Heart right ventricle (tissue), 16 donors: ENCODE measurements at regions not wholly inside any gene's neighbourhood (a gene's known extent, or its start where the extent isn't known, plus 50 kb on each side); places are given as distances from the start of the nearest gene placed in this dataset.

Experiments used
- ATAC-seq, 8 donors: fragments of 200-7000 bp; cut with Tn5 transposase; one replicate each; pipeline ENCODE4 v1.9.1; 2020; ENCODE audit warnings: mild to moderate bottlenecking in 8 of 8, moderate library complexity in 8 of 8, moderate number of reproducible peaks in 1 of 8
- DNase-seq, 2 donors: peaks; one replicate each; pipeline ENCODE4 v3.0.0-alpha.2; 2020
- H3K27ac ChIP-seq, 10 donors: fragments of 200-600 bp; sonication (generic) in 2 of 10; one replicate each; pipeline versions ENCODE4 v1.5.0 to v1.8.0; 2020 to 2022; ENCODE audit warnings: mild to moderate bottlenecking in 3 of 10
- H3K27me3 ChIP-seq, 7 donors: fragments of 200-600 bp; one replicate each; pipeline ENCODE4 v1.8.0; 2021 to 2022; ENCODE audit warnings: mild to moderate bottlenecking in 2 of 7
- H3K36me3 ChIP-seq, 9 donors: fragments of 200-600 bp; sonication (generic) in 1 of 9; one replicate each; pipeline versions ENCODE4 v1.5.0 to v1.8.0; 2020 to 2022; ENCODE audit warnings: mild to moderate bottlenecking in 2 of 9
- H3K4me1 ChIP-seq, 9 donors: fragments of 200-600 bp; sonication (generic) in 1 of 9; one replicate each; pipeline versions ENCODE4 v1.5.0 to v1.8.0; 2020 to 2022; ENCODE audit warnings: mild to moderate bottlenecking in 4 of 9
- H3K4me3 ChIP-seq, 10 donors: fragments of 200-600 bp; sonication (generic) in 2 of 10; one replicate each; pipeline versions ENCODE4 v1.5.0 to v1.8.0; 2020 to 2022; ENCODE audit warnings: mild to moderate bottlenecking in 7 of 10, moderate library complexity in 2 of 10
- H3K9me3 ChIP-seq, 11 donors: fragments of 200-600 bp in 10 of 11; sonication (generic) in 2 of 11; one replicate each; pipeline versions ENCODE4 v1.5.0 to v1.8.0; 2013 to 2022; ENCODE audit warnings: mild to moderate bottlenecking in 2 of 11, control low read depth in 1 of 11, moderate library complexity in 1 of 11
- WGBS, 2 donors: extraction: QIAGEN DNeasy Blood & Tissue Kit; methylation state at CpG; one replicate each; pipeline ENCODE4 v1.1.7; 2013; ENCODE audit warnings: inconsistent platforms in 1 of 2; 5-methylcytosine and 5-hydroxymethylcytosine counted together
- intact Hi-C, 10 donors: fragments of 100-400 bp; cut with DNase I; formaldehyde crosslinking; loops; one replicate each; pipeline versions ENCODE4 v1.11.1 to v1.14.2; 2022
- TF ChIP-seq, protein P1 (sequence below), 9 donors: fragments of 200-600 bp; sonication (generic) in 2 of 9; IDR thresholded peaks; one replicate each; pipeline versions ENCODE4 v1.5.0 to v1.8.0; 2021 to 2022; ENCODE audit warnings: antibody characterized with exemption in 9 of 9, mild to moderate bottlenecking in 5 of 9, moderate library complexity in 1 of 9
- donor health status: Arrhythmogenic right ventricular cardiomyopathy.
- donor health status: ischemic (EF 13 %, LVEDD 7.1; RV severe dilation, severe dysfunction).
- donor health status: healthy with polysubstance abuse.
- donor health status: DM: no; HTN: yes; CAD: no.
- donor health status: DM: no; HTN: no; CAD: no.
- donor health status: ischemic (EF 25% LVEDD 6.9; RV normal size, moderate dysfunction).
- donor health status: ischemic (EF 25% LVEDD 5.7; RV mildly dilated, moderate dysfunction).
- donor health status: healthy.
- donor health status: DM: yes; HTN: yes; CAD: no.
- donor health status: Ischemic cardiomyopathy.
- donor health status: ischemic (EF 35%, LVEDD 5.7; RV mildly dilated, moderate dysfunction).
- donor health status: nonischemic (EF 11% LVEDD 7.7; RV severe dilation, severe dysfunction).
- donor health status: DM: yes; HTN: yes; CAD: no.
- donor health status: PGD.
- donor health status: ischemic (EF 29% LVEDD 5.4; RV normal size, mild dysfunction).
- donor health status: nonischemic (EF 23%, LVEDD 6.1; RV moderate dilation, normal function).

DNA sequence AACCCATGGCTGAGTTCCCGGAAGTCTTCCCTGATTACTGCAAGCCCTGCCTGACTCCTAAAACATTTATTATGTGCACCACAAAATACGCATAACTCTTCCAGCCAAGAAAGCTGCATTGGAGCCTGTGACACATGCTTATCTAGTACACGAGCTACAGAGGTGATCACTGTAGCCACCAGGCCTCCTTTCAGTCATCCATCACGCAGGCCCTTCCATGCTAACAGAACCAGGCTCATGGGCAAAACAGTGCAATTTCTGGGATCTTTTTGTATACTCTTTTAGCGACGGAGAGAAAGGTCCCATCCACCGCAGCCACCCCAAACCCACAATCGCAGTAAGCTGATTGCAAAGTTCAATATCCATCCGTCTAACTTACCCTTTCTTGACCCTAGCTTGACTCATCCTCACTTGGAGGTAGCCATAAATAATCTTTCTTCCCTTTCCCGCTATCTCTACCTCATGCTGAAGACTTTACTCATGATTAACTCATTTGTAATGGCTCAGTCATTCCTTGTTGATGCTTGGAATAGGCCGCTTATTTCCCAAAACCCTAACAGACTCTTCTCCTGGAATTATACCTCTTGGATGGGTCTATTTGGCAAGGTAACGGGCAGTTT is 1203.5 kb downstream of the TYW1 start:
- TF ChIP-seq, protein P1, sequence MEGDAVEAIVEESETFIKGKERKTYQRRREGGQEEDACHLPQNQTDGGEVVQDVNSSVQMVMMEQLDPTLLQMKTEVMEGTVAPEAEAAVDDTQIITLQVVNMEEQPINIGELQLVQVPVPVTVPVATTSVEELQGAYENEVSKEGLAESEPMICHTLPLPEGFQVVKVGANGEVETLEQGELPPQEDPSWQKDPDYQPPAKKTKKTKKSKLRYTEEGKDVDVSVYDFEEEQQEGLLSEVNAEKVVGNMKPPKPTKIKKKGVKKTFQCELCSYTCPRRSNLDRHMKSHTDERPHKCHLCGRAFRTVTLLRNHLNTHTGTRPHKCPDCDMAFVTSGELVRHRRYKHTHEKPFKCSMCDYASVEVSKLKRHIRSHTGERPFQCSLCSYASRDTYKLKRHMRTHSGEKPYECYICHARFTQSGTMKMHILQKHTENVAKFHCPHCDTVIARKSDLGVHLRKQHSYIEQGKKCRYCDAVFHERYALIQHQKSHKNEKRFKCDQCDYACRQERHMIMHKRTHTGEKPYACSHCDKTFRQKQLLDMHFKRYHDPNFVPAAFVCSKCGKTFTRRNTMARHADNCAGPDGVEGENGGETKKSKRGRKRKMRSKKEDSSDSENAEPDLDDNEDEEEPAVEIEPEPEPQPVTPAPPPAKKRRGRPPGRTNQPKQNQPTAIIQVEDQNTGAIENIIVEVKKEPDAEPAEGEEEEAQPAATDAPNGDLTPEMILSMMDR (IDR thresholded peaks at IDR 0.05): no peak
- H3K27ac ChIP-seq: no peak overlapping the region
- H3K36me3 ChIP-seq: no peaks in the 10 kb centered on the region
- DNase-seq (no peak), ATAC-seq (no peak)
- intact Hi-C loops: no loop called here
- peaks cover 0 to 11% (median 0%) of the 10 kb centered on the region in 7 donors for H3K27me3 ChIP-seq
- 77 to 82% methylated on average over 12 of the region's 12 CpGs for WGBS, 2 donors
- H3K4me1 ChIP-seq: no peaks in the 10 kb centered on the region
- H3K4me3 ChIP-seq: no peak overlapping the region
- peaks cover 0 to 4% (median 0%) of the 10 kb centered on the region in 11 donors for H3K9me3 ChIP-seq

DNA sequence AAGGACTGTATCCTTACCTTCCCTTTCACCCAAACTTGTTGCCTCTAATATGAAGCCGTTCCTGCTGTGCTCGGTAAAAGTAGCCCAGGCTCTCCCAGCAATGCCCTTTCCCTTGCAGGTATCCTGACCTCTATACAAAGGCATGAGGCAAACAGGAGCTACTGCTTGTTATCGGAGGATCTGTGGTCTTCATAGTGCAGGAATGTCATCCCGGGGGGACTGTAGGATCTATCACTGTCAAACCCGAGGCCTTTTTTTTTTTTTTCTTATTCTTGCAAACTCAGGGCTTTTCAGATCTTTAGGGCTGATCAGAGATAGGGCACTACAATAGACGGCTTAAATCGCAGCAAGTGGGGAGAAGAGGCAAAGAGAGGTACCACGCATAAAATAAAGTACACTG is 1206.6 kb downstream of the TYW1 start:
- TF ChIP-seq, protein P1 (IDR thresholded peaks at IDR 0.05): no peak
- Histone ChIP-seq H3K4me1 (no peaks in the 10 kb centered on the region), H3K9me3 (peaks cover 0 to 15% (median 0%) of the 10 kb centered on the region in 11 donors), H3K27me3 (peaks cover 0 to 11% (median 0%) of the 10 kb centered on the region in 7 donors), H3K27ac (no peak overlapping the region), H3K36me3 (no peaks in the 10 kb centered on the region), H3K4me3 (no peak overlapping the region)
- no peak for DNase-seq
- intact Hi-C loops: no loop called here
- 79% methylated on average over 8 of the region's 8 CpGs for WGBS, 2 donors
- no peak for ATAC-seq

DNA sequence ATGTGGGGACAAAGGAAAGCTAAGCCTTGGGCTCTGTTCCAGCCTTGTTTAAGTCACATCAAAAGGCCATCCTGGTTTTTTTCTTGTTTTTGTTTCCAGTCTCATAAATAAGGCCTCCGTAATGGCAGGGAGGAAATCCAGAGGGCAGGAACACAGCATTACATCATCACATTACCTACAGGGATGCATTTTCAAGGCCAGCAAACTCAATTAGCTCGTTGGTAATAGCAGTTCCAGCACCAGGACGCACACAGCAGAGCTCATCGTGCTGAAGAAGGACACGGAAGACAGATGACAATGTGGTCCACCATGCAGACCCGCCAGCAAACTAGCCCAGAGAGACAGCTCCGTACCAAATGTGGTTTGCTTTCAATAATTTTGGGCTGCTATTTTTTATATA is 1209.2 kb downstream of the TYW1 start:
- H3K4me3 ChIP-seq: no peak overlapping the region
- H3K27me3 ChIP-seq: peaks cover 0 to 11% (median 0%) of the 10 kb centered on the region in 7 donors
- intact Hi-C loops: no loop called here
- peaks cover 0 to 15% (median 0%) of the 10 kb centered on the region in 11 donors for H3K9me3 ChIP-seq
- no peak overlapping the region for H3K27ac ChIP-seq
- no peak for DNase-seq
- H3K36me3 ChIP-seq: no peaks in the 10 kb centered on the region
- no peaks in the 10 kb centered on the region for H3K4me1 ChIP-seq
- TF ChIP-seq, protein P1 (IDR thresholded peaks at IDR 0.05): no peak
- 70% methylated on average over 7 of the region's 7 CpGs for WGBS, 2 donors
- no peak for ATAC-seq

DNA sequence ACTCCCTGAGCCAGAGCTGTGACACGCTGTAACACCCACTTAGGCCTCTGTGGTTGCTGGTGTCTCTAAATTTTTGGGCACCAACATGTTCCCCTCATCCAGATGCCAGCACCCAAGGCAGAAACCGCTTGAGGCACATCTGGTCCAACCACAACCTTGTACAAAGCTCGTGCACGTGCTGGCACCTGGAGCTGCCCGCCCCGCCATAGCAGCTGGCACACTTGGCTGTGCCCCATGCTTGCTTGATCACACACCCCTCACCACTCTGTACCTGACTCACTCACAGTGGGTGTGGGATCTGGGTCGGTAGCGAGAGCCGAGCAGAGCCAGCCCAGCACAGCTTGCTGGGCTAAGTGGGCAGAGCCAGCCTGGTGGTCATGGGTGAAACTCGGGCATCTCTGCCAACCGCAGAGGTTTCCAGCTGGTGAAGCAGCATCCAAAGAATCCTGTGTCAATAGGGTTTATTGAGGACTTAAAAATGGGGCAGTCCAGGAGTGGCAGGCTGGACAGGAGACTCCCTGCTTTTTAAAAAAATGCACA is 1210.4 kb downstream of the TYW1 start:
- no peaks in the 10 kb centered on the region for H3K36me3 ChIP-seq
- 92 to 94% methylated on average over 11 of the region's 11 CpGs for WGBS, 2 donors
- H3K27ac ChIP-seq: no peak overlapping the region
- H3K9me3 ChIP-seq: peaks cover 0 to 15% (median 0%) of the 10 kb centered on the region in 11 donors
- DNase-seq (no peak), ATAC-seq (no peak)
- intact Hi-C loops: no loop called here
- TF ChIP-seq, protein P1 (IDR thresholded peaks at IDR 0.05): no peak
- peaks cover 0 to 11% (median 0%) of the 10 kb centered on the region in 7 donors for H3K27me3 ChIP-seq
- H3K4me3 ChIP-seq: no peak overlapping the region
- H3K4me1 ChIP-seq: no peaks in the 10 kb centered on the region
